ENCODE measurements at regions not wholly inside any gene's neighbourhood (a gene's known extent, or its start where the extent isn't known, plus 50 kb on each side); places are given as distances from the start of the nearest gene placed in this dataset.

DNA sequence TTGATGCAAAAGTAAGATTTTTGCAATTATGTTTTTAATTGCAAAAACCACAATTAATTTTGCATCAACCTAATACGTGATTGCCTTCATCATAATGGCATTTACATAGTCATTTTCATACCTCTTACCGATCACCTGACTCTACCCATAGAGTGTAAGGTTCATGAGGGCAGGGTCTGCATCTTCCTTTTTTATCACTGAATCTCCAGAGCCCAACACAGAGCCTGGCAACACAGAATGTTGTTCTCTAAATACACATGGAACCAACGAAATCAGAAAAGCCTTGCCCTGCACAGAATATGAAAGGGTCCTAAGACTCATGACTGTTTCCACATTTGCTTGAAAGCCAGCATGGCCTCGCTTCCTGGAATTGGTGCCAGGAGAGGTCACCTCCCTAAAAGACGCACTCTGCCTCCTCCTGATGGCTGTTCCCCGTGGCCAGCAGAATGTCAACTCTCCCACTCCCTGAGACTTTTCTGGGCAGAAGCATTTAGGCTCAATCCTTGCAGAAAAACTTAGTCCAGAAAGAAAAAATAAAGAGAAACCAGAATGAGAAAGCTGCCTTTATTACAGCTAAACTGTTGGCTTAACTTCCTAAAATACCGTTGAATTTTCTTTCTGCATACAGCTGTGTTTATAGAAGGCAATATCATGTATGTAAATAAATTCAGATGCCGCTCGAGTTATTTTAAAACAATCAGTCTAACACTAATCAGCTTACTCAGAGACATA lies 327.8 kb upstream of the MAF start:
- TF ChIP-seq, protein P1, sequence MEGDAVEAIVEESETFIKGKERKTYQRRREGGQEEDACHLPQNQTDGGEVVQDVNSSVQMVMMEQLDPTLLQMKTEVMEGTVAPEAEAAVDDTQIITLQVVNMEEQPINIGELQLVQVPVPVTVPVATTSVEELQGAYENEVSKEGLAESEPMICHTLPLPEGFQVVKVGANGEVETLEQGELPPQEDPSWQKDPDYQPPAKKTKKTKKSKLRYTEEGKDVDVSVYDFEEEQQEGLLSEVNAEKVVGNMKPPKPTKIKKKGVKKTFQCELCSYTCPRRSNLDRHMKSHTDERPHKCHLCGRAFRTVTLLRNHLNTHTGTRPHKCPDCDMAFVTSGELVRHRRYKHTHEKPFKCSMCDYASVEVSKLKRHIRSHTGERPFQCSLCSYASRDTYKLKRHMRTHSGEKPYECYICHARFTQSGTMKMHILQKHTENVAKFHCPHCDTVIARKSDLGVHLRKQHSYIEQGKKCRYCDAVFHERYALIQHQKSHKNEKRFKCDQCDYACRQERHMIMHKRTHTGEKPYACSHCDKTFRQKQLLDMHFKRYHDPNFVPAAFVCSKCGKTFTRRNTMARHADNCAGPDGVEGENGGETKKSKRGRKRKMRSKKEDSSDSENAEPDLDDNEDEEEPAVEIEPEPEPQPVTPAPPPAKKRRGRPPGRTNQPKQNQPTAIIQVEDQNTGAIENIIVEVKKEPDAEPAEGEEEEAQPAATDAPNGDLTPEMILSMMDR (IDR thresholded peaks at IDR 0.05): no peak
- no peak for ATAC-seq
- Histone ChIP-seq H3K4me3 (ENCODE audit: low read length) (no peak overlapping the region), H3K27me3 (ENCODE audit: control insufficient read depth, insufficient read depth, low read length) (no peaks in the 10 kb centered on the region), H3K27ac (ENCODE audit: low read length) (no peak overlapping the region), H3K9me3 (ENCODE audit: control insufficient read depth, insufficient read depth, low read length) (no peaks in the 10 kb centered on the region), H3K36me3 (ENCODE audit: control insufficient read depth, insufficient read depth, low read length) (no peaks in the 10 kb centered on the region), H3K4me1 (ENCODE audit: control insufficient read depth, insufficient read depth, low read length) (no peaks in the 10 kb centered on the region)
- H3K36me3 Mint-ChIP-seq: no peaks in the 10 kb centered on the region
- DNase-seq: no peak
- H3K4me3 Mint-ChIP-seq: no peak overlapping the region
- no peaks in the 10 kb centered on the region for H3K4me1 Mint-ChIP-seq
- 83% methylated on average over 6 of the region's 9 CpGs for WGBS (ENCODE audit: insufficient coverage)
- intact Hi-C loops (cut with micrococcal nuclease): no loop called here
- H3K27ac Mint-ChIP-seq: no peak overlapping the region
- no peaks in the 10 kb centered on the region for H3K9me3 Mint-ChIP-seq
- H3K27me3 Mint-ChIP-seq (ENCODE audit: low read depth in 2 of 2): peaks cover 0 to 3% of the 10 kb centered on the region in 2 donors

DNA sequence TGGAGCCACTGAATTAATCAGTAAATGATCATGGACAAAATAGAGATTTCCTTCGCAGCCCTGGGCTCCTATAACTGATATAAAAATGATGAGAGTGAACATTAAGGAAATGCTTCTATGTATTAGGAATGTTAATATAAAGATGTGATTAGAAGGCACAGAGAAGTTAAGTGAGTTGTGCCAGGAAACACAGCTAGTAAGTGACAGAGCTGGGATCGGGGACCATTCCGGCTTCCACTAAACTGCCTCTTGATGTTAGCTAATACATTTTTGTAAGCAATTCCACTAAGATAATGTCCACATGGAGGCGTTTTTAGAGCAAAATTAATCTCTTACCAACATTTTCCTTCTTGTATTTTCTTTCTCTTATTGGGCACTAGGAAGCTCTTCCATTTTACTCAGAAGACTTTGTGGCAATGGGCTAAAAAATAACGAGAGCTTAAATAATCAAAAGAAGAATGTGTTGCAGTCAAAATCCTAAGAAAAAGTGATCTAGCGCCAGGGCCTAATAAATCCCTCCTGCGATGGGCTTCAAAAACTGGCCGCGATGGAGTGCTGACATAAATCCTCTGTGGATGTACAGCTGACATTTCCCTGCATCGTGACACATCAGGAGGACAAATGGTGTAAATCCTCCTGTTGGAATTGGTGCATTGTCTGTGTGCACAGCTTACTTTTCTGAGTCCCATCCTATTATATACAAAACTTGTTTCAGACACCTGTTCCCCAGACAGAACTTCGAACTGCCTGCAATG lies 326.1 kb upstream of the MAF start:
- H3K27me3 ChIP-seq (ENCODE audit: control insufficient read depth, insufficient read depth, low read length): no peaks in the 10 kb centered on the region
- no peaks in the 10 kb centered on the region for H3K36me3 ChIP-seq (ENCODE audit: control insufficient read depth, insufficient read depth, low read length)
- TF ChIP-seq, protein P1 (IDR thresholded peaks at IDR 0.05): no peak
- H3K4me3 ChIP-seq (ENCODE audit: low read length): no peak overlapping the region
- Mint-ChIP-seq H3K27ac (no peak overlapping the region), H3K27me3 (ENCODE audit: low read depth in 2 of 2) (peaks cover 2 to 3% of the 10 kb centered on the region in 2 donors), H3K36me3 (no peaks in the 10 kb centered on the region), H3K9me3 (no peaks in the 10 kb centered on the region), H3K4me3 (no peak overlapping the region), H3K4me1 (no peaks in the 10 kb centered on the region)
- no peak for DNase-seq
- no peaks in the 10 kb centered on the region for H3K4me1 ChIP-seq (ENCODE audit: control insufficient read depth, insufficient read depth, low read length)
- no peak overlapping the region for H3K27ac ChIP-seq (ENCODE audit: low read length)
- no peak for ATAC-seq
- WGBS (ENCODE audit: insufficient coverage): 93% methylated on average over 11 of the region's 11 CpGs
- no peaks in the 10 kb centered on the region for H3K9me3 ChIP-seq (ENCODE audit: control insufficient read depth, insufficient read depth, low read length)
- intact Hi-C loops (cut with micrococcal nuclease): no loop called here

DNA sequence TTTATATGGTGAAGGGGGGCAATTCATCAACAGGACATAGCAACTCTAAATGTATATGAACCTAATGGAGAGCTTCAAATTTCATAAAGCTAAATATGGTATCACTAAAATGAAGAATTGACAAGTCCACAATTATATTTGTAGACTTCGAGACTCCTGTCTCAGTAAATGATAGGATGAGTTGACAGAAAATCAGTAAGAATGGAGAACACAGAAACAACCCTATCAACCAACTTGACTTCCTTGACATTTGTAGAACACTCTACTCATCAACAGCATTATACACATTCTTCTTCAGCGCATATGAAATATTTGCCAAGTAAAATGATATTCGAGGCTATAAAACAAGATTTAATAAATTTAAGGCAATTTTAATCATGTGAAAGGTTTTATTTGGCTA lies 322.9 kb upstream of the MAF start:
- DNase-seq (no peak), ATAC-seq (no peak)
- Mint-ChIP-seq H3K36me3 (no peaks in the 10 kb centered on the region), H3K4me1 (peaks cover 0 to 4% of the 10 kb centered on the region in 2 donors), H3K27ac (no peak overlapping the region), H3K9me3 (no peaks in the 10 kb centered on the region), H3K4me3 (no peak overlapping the region), H3K27me3 (ENCODE audit: low read depth in 2 of 2) (peaks cover 6% of the 10 kb centered on the region in 2 donors)
- intact Hi-C loops (cut with micrococcal nuclease): no loop called here
- Histone ChIP-seq H3K9me3 (ENCODE audit: control insufficient read depth, insufficient read depth, low read length) (no peaks in the 10 kb centered on the region), H3K36me3 (ENCODE audit: control insufficient read depth, insufficient read depth, low read length) (no peaks in the 10 kb centered on the region), H3K27ac (ENCODE audit: low read length) (no peak overlapping the region), H3K4me1 (ENCODE audit: control insufficient read depth, insufficient read depth, low read length) (no peaks in the 10 kb centered on the region), H3K4me3 (ENCODE audit: low read length) (no peak overlapping the region), H3K27me3 (ENCODE audit: control insufficient read depth, insufficient read depth, low read length) (no peaks in the 10 kb centered on the region)
- TF ChIP-seq, protein P1 (IDR thresholded peaks at IDR 0.05): no peak
- WGBS (ENCODE audit: insufficient coverage): no CpG with 5 or more reads among the region's 3 CpGs
